Bronchial epithelial cell (primary cell): ENCODE measurements at regions not wholly inside any gene's neighbourhood (a gene's known extent, or its start where the extent isn't known, plus 50 kb on each side); places are given as distances from the start of the nearest gene placed in this dataset.

Source experiments
- DNase-seq: peaks from one replicate; pipeline ENCODE4 v3.0.0-alpha.2; 2010; ENCODE audit warnings: low read depth
- FAIRE-seq: peaks from 2 replicates; lab custom pipeline; 2011; peaks lifted over from hg19 to GRCh38; lab: Jason Lieb, UNC
- H3K27me3 ChIP-seq: 2 replicates; pipeline ENCODE4 v1.5.1; 2011; ENCODE audit warnings: low read length; ENCODE audit not compliant: control insufficient read depth, insufficient read depth
- H3K36me3 ChIP-seq: 2 replicates; pipeline ENCODE4 v1.5.1; 2011; ENCODE audit warnings: low read length; ENCODE audit not compliant: control insufficient read depth, insufficient read depth
- H3K4me3 ChIP-seq: 2 replicates; pipeline ENCODE4 v1.5.1; 2011; ENCODE audit warnings: mild to moderate bottlenecking, low read depth, low read length, control low read depth
- CTCF ChIP-seq: IDR thresholded peaks from 2 replicates; pipeline ENCODE4 v1.5.1; 2011; ENCODE audit warnings: mild to moderate bottlenecking, moderate library complexity, low read length, control low read depth, inconsistent platforms; ENCODE audit not compliant: insufficient read depth, severe bottlenecking

DNA sequence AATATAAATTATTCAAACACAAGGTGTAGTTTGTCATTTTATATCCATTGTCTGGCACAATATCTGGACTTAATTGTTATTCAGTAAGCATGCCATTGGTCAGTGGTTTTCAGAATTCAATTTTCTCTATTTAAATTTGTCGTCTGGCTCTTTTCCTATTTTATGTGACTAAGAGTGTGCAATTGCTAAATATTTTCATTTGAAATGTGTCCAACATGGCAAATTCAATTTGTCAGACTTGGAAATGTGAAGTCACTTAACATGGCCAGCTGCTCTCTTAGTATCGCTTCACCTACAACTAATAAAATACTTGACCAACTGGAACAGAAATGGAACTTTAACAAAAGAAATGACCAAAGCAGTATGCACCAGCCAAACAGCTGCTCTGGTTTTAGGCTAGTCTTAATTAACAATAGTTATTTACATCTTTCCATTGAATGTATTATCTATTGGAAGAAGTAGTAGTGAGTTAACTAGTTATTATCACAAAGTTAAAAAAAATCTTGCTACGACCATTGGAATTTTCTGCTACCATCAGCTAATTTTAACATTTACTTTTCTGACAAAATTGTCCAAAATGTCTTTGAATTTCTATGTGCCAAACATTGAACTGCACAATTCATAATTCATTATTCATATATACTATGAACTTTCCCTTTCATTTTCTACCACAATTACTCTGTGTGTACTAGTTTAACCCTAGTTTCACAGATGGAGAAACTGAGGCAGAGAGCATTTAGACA lies 720.7 kb upstream of the FAM174A start:
- FAIRE-seq: no peak
- no peak for TF ChIP-seq CTCF

GRCh38 chr5:99808657-99809230 lies 726.4 kb upstream of the FAM174A start:
- no peaks in the 10 kb centered on the region for H3K36me3 ChIP-seq
- DNase-seq (no peak), FAIRE-seq (no peak)
- TF ChIP-seq CTCF: no peak
- H3K4me3 ChIP-seq: no peak overlapping the region
- H3K27me3 ChIP-seq: no peaks in the 10 kb centered on the region

More for the DNA sequence above, 720.7 kb upstream of the FAM174A start:
- no peak for DNase-seq
- Histone ChIP-seq H3K27me3 (no peaks in the 10 kb centered on the region), H3K4me3 (no peak overlapping the region), H3K36me3 (no peaks in the 10 kb centered on the region)

GRCh38 chr5:99807346-99807745 lies 727.8 kb upstream of the FAM174A start:
- Histone ChIP-seq H3K4me3 (no peak overlapping the region), H3K36me3 (no peaks in the 10 kb centered on the region), H3K27me3 (no peaks in the 10 kb centered on the region)
- DNase-seq: no peak
- FAIRE-seq: no peak
- no peak for TF ChIP-seq CTCF

- Histone ChIP-seq H3K27me3 (no peaks in the 10 kb centered on the region), H3K4me3 (no peak overlapping the region), H3K36me3 (no peaks in the 10 kb centered on the region)
- TF ChIP-seq CTCF: no peak
- no peak for FAIRE-seq
- no peak for DNase-seq
Measured at GRCh38 chr5:99795031-99795430, 740.1 kb upstream of the FAM174A start.

GRCh38 chr5:99788482-99788881 lies 746.7 kb upstream of the FAM174A start:
- Histone ChIP-seq H3K27me3 (no peaks in the 10 kb centered on the region), H3K36me3 (no peaks in the 10 kb centered on the region), H3K4me3 (no peak overlapping the region)
- DNase-seq (no peak), FAIRE-seq (no peak)
- TF ChIP-seq CTCF: no peak
